ENCODE measurements at regions not wholly inside any gene's neighbourhood (a gene's known extent, or its start where the extent isn't known, plus 50 kb on each side); places are given as distances from the start of the nearest gene placed in this dataset.

DNA sequence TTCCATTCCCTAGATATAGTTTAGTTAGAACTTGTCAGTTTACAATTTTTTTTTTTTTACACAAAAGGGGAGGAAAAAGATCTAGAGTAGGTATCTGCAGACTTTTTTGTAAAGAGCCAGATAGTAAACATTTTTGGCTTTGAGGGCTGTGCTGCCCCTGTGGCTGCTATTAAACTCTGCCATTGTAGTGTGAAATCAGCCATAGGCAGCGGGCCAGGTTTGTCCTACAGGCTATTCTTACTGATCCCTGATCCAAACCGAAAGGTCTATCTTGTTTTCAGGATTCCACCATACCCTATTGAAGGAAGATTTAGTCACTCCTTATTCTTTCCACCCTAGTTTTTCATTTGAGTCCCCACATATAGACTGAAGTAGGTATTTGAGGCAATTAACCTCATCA is 203.4 kb downstream of the RND3 start:
- Mint-ChIP-seq H3K27ac (no peak overlapping the region), H3K4me1 (no peaks in the 10 kb centered on the region)

DNA sequence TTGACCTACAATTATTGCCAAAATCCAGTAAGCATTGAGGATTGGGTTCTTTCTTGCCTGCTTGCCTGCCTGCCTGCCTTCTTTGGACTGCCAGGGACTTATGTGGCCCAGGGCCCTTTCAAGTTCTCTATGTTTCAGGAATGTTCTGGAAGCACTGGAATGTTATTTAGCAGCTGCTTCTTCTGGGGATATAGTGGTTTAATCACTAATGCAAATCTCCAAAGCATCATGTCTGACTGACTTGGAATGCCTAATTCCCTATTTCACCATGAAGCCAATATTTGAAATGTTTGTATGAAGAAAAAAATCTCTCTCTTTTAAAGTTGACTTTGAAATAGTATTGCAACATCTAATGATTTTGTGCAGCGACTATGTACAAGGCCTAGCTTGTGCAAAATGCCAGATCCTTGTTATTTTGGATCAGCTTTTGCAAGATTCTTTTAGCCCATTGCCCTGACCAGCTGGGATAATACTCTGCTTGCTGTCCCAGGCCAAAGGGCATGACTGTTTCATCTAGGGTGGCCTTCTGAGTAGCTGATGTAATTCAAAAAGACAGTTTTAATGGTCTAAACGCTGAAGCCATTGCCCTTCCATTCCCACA is 204.6 kb downstream of the RND3 start:
- ATAC-seq (ENCODE audit: low read depth) (no peak), DNase-seq (no peak)
- POLR2A ChIA-PET: no interaction called here
- peaks cover 6% of the 10 kb centered on the region for H3K9me3 Mint-ChIP-seq
- H3K27ac Mint-ChIP-seq: no peak overlapping the region
- no peaks in the 10 kb centered on the region for H3K4me1 Mint-ChIP-seq
- H3K4me3 Mint-ChIP-seq: no peak overlapping the region
- no peaks in the 10 kb centered on the region for H3K36me3 Mint-ChIP-seq
- no peaks in the 10 kb centered on the region for H3K27me3 Mint-ChIP-seq

More for the DNA sequence above, 203.4 kb downstream of the RND3 start:
- DNase-seq: no peak
- H3K36me3 Mint-ChIP-seq: no peaks in the 10 kb centered on the region
- no peak overlapping the region for H3K4me3 Mint-ChIP-seq
- peaks cover 2% of the 10 kb centered on the region for H3K9me3 Mint-ChIP-seq
- ATAC-seq (ENCODE audit: low read depth): no peak
- POLR2A ChIA-PET: no interaction called here
- no peaks in the 10 kb centered on the region for H3K27me3 Mint-ChIP-seq

DNA sequence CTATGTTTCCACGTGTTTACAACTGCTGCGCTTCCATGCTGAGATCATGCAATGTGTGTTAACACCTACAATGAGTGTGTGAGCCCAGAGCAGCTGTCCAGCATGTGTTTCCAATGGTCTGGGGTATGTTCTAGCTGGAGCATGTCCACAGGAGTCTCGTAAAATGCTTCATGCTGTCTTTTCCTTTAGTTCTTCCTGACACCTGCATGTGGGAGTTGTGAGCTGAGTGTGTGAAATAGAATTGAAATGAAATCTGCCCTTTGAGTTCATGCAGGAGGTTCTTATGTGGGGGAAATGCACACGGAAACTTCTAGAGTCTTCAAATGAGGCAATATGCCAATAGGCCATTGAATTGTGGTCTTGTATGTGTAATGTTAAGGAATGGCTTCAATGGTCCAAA is 205.1 kb downstream of the RND3 start:
- Mint-ChIP-seq H3K27me3 (no peaks in the 10 kb centered on the region), H3K4me3 (no peak overlapping the region), H3K36me3 (no peaks in the 10 kb centered on the region), H3K27ac (no peak overlapping the region), H3K4me1 (no peaks in the 10 kb centered on the region), H3K9me3 (peaks cover 6% of the 10 kb centered on the region)
- POLR2A ChIA-PET: no interaction called here
- ATAC-seq (ENCODE audit: low read depth) (no peak), DNase-seq (no peak)

DNA sequence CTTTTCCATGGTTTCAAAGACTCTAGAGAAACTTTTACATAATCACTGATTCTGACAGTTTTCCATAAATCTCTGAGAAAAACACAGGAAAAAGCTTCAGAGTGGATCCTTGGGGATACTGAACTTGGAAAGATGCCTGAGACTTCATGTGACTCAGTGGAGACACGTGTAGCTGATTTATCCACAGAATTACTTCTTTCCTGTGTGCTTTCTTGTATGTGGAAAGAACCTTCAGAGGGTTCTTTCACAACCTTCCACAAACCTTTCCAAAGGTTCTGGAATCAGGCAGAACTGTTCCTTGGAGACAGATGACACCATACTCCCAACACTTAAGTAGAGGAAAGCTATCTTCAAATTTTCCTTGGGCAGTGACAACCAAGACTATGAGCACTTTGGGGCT is 207.2 kb downstream of the RND3 start:
- Mint-ChIP-seq H3K4me1 (no peaks in the 10 kb centered on the region), H3K27ac (no peak overlapping the region), H3K36me3 (no peaks in the 10 kb centered on the region), H3K9me3 (peaks cover 7% of the 10 kb centered on the region), H3K27me3 (no peaks in the 10 kb centered on the region), H3K4me3 (no peak overlapping the region)
- ATAC-seq (ENCODE audit: low read depth): no peak
- POLR2A ChIA-PET: no interaction called here
- DNase-seq: no peak

DNA sequence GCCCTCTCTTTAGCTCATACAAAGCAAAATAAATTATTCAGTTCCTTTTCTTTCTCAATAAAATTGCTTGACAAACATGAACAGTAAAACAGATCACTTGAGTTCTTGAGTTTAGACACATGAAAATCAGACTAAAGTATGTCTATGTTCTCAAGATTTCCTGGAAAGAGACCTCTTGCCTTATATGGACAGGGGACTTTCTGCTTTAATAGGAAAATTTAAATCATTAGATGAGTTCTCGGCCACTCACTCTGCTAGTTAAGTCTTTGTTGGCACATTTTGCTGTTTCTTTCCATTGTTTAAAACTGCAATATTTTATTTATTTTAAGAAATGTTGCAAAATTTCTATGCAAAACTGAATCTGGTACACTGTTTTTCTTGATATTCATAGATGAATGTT is 207.8 kb downstream of the RND3 start:
- ATAC-seq (ENCODE audit: low read depth) (no peak), DNase-seq (no peak)
- Mint-ChIP-seq H3K4me1 (no peaks in the 10 kb centered on the region), H3K9me3 (peaks cover 7% of the 10 kb centered on the region), H3K27me3 (no peaks in the 10 kb centered on the region), H3K27ac (no peak overlapping the region), H3K4me3 (no peak overlapping the region), H3K36me3 (no peaks in the 10 kb centered on the region)
- POLR2A ChIA-PET: no interaction called here

DNA sequence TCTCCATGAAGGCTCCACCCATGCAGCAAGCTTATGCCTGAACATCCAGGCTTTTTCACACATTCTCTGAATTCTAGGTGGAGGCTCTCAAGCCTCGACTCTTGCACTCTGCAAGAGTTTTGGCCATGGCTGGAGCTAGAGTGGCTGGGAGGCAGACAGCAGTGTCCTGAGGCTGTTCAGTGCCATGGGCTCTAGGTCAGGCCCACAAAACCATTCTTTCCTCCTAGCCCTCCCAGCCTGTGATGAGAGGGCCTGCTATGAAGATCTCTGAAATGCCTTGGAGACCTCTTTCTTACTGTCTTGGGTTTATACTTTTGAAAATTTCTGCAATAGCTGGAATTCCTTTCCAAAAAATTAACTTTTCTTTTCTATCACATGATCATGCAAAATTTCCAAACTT is 210.7 kb downstream of the RND3 start:
- no peaks in the 10 kb centered on the region for H3K4me1 Mint-ChIP-seq
- DNase-seq (no peak), ATAC-seq (ENCODE audit: low read depth) (no peak)
- no peaks in the 10 kb centered on the region for H3K27me3 Mint-ChIP-seq
- H3K9me3 Mint-ChIP-seq: peaks cover 7% of the 10 kb centered on the region
- H3K27ac Mint-ChIP-seq: no peak overlapping the region
- H3K4me3 Mint-ChIP-seq: no peak overlapping the region
- no peaks in the 10 kb centered on the region for H3K36me3 Mint-ChIP-seq
- POLR2A ChIA-PET: no interaction called here

DNA sequence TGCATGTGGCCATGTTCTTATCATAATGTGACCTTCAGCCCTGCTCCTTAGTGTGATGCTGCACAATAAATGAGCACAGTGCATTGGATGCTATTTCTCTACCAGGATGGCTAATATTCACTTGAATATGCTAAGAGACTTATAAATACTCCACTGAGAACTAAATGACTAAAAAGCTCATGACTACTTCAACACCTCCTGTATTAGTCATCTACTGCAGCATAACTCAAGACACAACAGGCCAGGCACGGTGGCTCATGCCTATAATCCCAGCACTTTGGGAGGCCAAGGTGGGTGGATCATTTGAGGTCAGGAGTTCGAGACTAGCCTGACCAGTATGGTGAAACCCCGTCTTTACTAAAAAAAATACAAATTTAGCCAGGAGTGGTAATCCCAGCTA is 213.4 kb downstream of the RND3 start:
- no peak overlapping the region for H3K27ac Mint-ChIP-seq
- H3K27me3 Mint-ChIP-seq: no peaks in the 10 kb centered on the region
- H3K4me3 Mint-ChIP-seq: no peak overlapping the region
- no peak for ATAC-seq (ENCODE audit: low read depth)
- no peaks in the 10 kb centered on the region for H3K4me1 Mint-ChIP-seq
- POLR2A ChIA-PET: no interaction called here
- no peak for DNase-seq
- peaks cover 5% of the 10 kb centered on the region for H3K9me3 Mint-ChIP-seq
- H3K36me3 Mint-ChIP-seq: no peaks in the 10 kb centered on the region

DNA sequence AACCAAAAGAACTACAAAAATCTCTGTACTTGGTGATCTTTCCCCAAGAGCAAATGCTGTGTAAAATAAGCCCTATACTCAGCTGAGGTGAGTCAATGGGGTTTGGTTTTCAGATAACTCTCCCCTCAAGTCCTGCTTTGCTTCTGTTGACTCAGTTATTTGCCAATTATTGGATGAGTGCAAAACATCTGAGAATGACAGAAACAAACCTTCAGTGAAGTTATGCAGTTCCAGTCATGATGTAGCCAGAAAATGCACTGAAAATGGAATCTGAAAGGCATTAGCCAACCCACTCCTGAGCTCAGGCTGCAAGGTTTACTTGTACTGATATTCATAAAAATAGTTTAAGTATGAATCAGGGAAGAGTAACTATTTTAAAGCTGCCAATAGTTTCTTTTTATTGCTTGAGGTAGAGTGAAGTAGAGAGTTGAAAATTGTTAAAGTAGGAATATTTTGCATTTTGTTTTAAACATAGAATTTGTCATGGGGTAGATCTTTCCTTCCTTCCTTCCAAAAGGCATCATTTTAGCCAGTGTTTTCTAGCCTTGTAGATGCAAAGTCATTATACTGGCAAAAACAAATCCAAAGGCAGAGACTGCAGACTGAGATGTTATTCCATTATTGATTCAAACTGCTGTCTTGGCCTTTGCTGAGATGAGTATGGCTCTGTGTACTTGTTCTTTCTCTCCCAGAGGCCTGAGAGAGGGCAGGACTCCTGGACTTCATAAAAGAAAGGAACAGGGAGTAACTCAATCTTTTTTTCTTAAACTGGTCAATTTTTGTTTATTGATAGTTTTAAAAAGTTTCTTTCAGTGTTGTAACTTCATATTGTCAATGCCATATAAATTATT is 215.3 kb downstream of the RND3 start:
- H3K4me3 Mint-ChIP-seq: no peak overlapping the region
- POLR2A ChIA-PET: no interaction called here
- no peak for ATAC-seq (ENCODE audit: low read depth)

DNA sequence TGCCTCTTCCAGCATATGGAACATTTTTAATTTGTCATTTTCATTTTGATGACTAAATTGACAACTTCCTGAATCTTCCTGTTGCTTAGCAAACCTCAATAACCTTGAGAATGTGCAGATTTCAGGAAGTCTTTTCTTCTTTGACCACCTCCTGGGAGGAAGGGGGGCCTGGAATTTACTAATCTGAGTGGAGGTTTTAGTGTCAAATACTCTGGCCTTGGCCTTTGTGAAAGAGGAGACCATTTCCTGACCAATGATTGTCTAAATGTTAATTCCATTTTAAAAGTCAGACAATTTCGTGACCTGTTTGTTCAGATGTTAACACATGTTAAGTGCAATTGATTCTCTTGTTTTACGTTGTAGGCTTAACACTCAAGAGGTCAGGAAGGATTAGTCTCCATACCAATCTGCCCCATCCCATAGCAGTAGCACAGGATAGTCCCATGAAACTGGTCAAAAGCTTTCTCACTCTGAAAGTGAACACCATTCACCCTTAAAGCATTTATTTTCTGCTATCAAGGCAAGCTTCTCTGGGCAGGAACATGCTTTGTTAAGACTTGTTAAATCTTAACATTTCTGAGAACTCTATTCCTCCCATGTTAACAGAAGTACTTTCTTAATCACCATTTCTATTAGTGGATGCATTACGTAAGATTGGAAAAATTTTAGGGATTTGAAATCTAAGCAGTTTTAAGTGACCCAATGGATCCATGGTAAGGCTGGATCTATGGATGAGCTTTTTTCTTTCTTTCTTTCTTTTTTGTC is 219.6 kb downstream of the RND3 start:
- POLR2A ChIA-PET: no interaction called here
- no peaks in the 10 kb centered on the region for H3K27me3 Mint-ChIP-seq
- H3K9me3 Mint-ChIP-seq: no peaks in the 10 kb centered on the region
- ATAC-seq (ENCODE audit: low read depth): no peak
- H3K36me3 Mint-ChIP-seq: no peaks in the 10 kb centered on the region
- H3K27ac Mint-ChIP-seq: no peak overlapping the region
- H3K4me1 Mint-ChIP-seq: no peaks in the 10 kb centered on the region
- no peak overlapping the region for H3K4me3 Mint-ChIP-seq
- no peak for DNase-seq

More for the DNA sequence above, 215.3 kb downstream of the RND3 start:
- no peak for DNase-seq
- H3K27me3 Mint-ChIP-seq: no peaks in the 10 kb centered on the region
- peaks cover 1% of the 10 kb centered on the region for H3K9me3 Mint-ChIP-seq
- H3K27ac Mint-ChIP-seq: no peak overlapping the region
- H3K4me1 Mint-ChIP-seq: no peaks in the 10 kb centered on the region
- no peaks in the 10 kb centered on the region for H3K36me3 Mint-ChIP-seq

DNA sequence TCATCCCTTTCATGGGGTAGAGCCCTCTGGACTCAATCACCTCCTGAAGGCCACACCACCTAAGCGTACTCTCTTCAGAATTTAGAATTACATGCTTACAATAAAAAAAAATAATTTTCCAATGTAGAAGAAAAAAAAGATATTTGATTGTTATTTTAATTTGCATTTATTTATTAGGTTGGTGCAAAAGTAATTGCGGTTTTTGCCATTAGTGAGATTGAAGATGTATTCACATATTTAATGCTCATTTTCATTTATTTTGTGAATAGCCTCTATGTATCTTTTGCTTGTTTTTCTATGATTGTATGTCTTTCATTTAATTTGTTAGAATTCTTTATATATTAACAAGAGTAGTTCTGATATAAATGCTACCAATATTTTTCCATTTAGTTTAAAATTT is 220.5 kb downstream of the RND3 start:
- Mint-ChIP-seq H3K27ac (no peak overlapping the region), H3K9me3 (no peaks in the 10 kb centered on the region), H3K4me1 (no peaks in the 10 kb centered on the region), H3K36me3 (no peaks in the 10 kb centered on the region), H3K27me3 (no peaks in the 10 kb centered on the region), H3K4me3 (no peak overlapping the region)
- POLR2A ChIA-PET: no interaction called here
- DNase-seq (no peak), ATAC-seq (ENCODE audit: low read depth) (no peak)

DNA sequence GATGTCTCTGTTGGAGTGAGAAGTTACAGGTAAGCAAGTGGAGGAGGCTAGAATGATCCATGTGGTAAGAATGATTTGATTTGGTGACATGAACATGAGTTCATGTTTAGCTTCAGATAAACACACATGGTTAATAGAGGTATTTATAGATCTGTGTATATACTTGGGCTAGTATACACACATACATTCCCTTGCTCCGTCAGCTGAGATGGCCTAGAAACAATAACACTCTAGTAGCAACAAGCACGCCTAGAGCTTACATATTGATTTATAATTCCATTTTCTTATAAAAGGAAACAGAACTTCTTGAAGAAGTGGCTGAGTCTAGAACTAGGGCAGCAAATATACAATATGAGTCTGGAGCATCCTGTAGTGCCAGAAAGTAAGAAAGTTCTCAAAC is 223.0 kb downstream of the RND3 start:
- no peaks in the 10 kb centered on the region for H3K27me3 Mint-ChIP-seq
- DNase-seq (no peak), ATAC-seq (ENCODE audit: low read depth) (no peak)
- H3K9me3 Mint-ChIP-seq: no peaks in the 10 kb centered on the region
- H3K4me3 Mint-ChIP-seq: no peak overlapping the region
- H3K27ac Mint-ChIP-seq: no peak overlapping the region
- POLR2A ChIA-PET: no interaction called here
- no peaks in the 10 kb centered on the region for H3K36me3 Mint-ChIP-seq
- H3K4me1 Mint-ChIP-seq: no peaks in the 10 kb centered on the region

DNA sequence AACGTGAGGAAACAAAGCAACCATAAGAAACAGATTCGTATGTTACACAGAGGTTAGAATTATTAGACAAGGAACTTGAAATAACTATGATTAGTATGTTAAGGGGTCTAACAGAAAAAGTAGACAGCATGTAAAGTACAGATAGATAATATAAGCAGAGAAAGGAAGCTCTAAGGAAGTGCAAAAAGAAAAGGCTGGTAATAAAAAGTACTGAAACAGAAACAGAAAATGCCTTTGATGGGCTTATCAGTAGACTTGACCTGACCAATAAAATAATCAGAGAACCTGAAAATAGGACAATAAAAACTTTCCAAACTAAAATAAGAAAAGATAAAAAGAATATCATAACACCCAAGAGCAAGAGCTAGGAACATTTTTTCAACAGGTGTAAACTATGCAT is 225.8 kb downstream of the RND3 start:
- H3K4me1 Mint-ChIP-seq: no peaks in the 10 kb centered on the region
- no peak overlapping the region for H3K4me3 Mint-ChIP-seq
- ATAC-seq (ENCODE audit: low read depth) (no peak), DNase-seq (no peak)
- no peaks in the 10 kb centered on the region for H3K36me3 Mint-ChIP-seq
- no peaks in the 10 kb centered on the region for H3K9me3 Mint-ChIP-seq
- H3K27me3 Mint-ChIP-seq: no peaks in the 10 kb centered on the region
- POLR2A ChIA-PET: no interaction called here
- H3K27ac Mint-ChIP-seq: no peak overlapping the region

DNA sequence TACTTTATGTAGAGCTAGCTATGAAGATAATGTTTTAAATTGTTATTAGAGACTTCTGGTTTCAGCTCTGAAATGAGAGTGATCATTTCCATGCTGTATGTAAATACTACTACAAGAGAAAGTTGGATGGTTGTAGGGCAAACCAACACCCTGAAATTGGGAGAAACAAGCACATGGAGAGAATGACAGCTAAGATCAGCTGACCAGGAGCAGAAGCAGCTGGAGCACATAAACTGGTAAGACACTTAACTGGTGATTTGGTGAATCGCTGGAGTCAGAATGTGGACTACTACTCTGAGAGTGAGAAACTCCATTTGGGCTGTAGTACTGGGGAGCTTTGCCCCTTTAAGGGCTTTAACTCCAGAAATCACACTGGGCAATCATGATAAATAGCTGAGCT is 226.8 kb downstream of the RND3 start:
- no peak overlapping the region for H3K4me3 Mint-ChIP-seq
- ATAC-seq (ENCODE audit: low read depth) (no peak), DNase-seq (no peak)
- no peaks in the 10 kb centered on the region for H3K9me3 Mint-ChIP-seq
- H3K36me3 Mint-ChIP-seq: no peaks in the 10 kb centered on the region
- H3K4me1 Mint-ChIP-seq: no peaks in the 10 kb centered on the region
- POLR2A ChIA-PET: no interaction called here
- H3K27me3 Mint-ChIP-seq: no peaks in the 10 kb centered on the region
- no peak overlapping the region for H3K27ac Mint-ChIP-seq

DNA sequence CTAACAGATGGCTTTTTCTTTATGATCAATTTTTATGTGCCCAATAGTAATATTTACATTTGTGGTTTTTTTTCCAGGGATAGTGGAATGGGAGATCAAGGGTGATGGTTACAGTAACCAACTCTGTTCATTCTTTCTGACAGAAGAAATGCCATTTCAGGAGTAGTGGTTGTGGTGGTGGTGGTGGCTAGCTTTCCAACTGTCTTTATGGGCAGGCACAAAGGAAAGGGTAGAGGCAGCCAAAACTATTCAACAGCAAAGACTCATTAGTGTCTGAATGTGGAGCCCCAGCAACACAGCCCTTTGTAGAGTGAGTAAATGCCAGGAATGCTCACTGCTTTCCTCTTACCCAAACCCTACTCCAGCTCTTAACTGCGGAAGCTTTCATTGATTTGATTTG is 227.7 kb downstream of the RND3 start:
- no peak for ATAC-seq (ENCODE audit: low read depth)
- POLR2A ChIA-PET: no interaction called here
- Mint-ChIP-seq H3K27ac (no peak overlapping the region), H3K4me1 (no peaks in the 10 kb centered on the region), H3K4me3 (no peak overlapping the region), H3K36me3 (no peaks in the 10 kb centered on the region), H3K9me3 (no peaks in the 10 kb centered on the region), H3K27me3 (no peaks in the 10 kb centered on the region)
- no peak for DNase-seq

Measured in activated naive CD8-positive, alpha-beta T cell treated with anti-CD3 and anti-CD28 coated beads, Interleukin-2, amount 10 ng/mL, durations not matched to agents 7 days and 5 days (primary cell).